SKM-1 treated with dmso at 0.1 percent for 144 hours (cell line): ENCODE measurements at regions not wholly inside any gene's neighbourhood (a gene's known extent, or its start where the extent isn't known, plus 50 kb on each side); places are given as distances from the start of the nearest gene placed in this dataset.
"Not testable (repeated sequence)": the region's sequence is repeated elsewhere in the genome, so short reads cannot be mapped to it uniquely, and the experiment has no call there.

Experiments used
- DNase-seq: peaks from one replicate; lab custom pipeline; 2025; ENCODE audit not compliant: unreplicated experiment; lab: John Stamatoyannopoulos, UW

DNA sequence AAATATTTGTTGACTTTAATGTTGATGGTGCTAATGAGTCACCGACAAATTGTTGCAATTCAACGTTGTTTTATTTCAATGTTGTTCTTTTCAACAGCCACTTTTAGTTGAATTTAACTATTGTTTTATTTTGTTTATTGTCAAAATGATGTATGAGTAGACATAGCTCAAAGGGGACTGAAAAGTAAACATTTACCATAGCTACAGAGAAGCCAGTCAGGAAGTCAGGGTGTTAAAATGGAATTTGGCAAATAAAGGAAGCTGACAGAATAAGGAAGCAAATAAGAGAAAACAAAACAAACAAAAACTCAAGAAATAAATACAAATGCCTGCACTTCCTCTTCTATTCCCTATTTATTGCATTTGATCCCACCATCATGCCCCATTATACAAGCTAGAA is 648.4 kb upstream of the HTR2C start:
- no peak for DNase-seq

DNA sequence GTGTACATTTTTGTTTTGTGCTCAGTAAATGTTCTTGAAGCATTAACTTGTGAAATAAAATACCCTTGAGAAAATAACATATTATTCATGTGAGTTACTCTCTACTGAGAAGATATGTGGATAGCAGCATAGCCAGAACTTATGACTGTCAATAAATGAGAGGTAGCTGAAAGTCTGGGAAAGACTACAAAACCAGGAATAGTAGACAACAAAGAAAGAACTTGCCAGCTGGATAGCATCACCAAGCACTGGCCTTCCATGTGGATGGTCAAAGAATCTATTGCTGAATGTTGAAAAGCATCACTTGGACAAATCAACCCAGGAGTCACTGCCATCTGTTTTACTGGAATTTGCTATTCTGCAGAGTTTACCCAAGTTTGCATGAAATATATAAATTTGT is 650.0 kb upstream of the HTR2C start:
- no peak for DNase-seq

- peak; percentile 1 for DNase-seq
These were observed 654.9 kb upstream of the HTR2C start for GRCh38 chrX:113929004-113929403.

- no peak for DNase-seq
These were observed 663.2 kb upstream of the HTR2C start for GRCh38 chrX:113920661-113921060.

GRCh38 chrX:113919387-113919786 is 664.5 kb upstream of the HTR2C start:
- DNase-seq: no peak

- no peak for DNase-seq
These were observed 677.7 kb upstream of the HTR2C start for GRCh38 chrX:113906168-113906567.

DNA sequence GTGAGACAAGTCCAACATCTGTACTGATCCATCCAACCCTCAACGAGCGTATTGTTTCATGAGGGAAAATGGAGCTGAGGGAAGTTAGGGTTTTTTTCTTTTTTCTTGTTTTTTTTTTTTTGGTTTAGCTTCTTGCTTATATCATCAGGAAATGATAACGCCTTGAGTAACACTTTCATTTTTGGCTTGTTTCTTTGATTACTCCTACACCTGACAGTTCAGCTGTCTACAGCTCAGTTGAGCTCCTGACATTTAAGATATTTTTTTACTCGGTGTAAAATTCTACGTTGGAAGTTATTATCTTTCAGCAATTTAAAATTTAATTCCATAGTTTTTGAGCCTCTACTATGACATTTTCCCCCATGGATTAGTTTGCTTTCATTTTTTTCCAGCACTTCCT is 691.0 kb upstream of the HTR2C start:
- DNase-seq: no peak

DNA sequence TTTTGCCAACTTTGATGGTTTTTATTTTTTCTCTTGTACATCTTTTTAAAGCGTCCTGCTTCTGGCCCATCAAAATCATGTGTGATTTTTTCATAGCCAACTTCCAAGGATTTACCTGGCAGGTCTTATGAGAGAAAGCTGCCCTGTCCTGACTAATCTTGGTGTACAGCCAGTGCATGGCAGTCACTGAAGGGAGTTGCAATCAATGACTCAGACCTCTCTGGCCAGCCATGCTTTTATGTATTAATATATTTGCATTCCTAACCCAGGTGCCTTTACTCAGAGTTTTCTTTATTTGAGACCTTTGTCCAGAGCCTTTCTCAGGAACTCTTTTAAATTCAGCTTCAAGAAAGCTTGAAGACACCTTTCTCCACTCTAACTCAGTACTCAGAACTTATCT is 691.5 kb upstream of the HTR2C start:
- no peak for DNase-seq

- DNase-seq: no peak
These were observed 710.8 kb upstream of the HTR2C start for GRCh38 chrX:113873056-113873455.

DNA sequence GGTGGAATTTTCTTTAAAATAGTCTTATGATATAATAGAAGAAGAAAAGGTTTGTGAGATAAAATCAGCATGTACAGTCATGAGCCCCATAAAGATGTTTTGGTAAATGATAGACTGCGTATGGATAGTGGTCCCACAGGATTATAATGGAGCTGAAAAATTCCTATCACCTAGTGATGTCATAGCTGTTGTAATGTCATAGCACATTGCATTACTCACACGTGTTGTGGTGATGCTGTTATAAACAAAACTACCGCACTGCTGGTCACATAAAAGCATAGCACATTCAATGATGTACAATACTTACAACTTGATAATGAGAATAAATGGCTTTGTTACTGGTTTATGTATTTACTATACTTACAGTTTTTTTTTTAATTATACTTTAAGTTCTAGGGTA is 715.2 kb upstream of the HTR2C start:
- DNase-seq: no peak

- DNase-seq: no peak
These were observed 715.7 kb upstream of the HTR2C start for GRCh38 chrX:113868177-113868576.

DNA sequence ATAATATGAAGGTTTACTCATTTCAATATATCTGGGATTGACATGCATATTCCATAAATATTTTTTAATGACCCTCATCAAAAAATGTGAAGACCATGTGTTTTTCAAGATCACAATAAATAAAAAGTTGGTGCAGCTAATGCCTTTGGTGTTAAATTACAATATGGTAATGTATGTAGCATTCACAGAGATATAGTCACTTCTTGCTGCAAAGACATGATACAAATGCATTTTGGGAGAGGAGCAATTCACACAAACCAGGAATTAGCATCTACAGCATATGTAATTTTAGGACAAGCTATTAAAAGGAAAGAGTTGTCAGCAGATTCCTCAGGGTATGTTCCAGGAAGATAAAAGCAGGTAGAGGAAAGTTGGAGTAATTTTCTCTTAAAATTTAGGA is 734.5 kb upstream of the HTR2C start:
- DNase-seq: no peak

DNA sequence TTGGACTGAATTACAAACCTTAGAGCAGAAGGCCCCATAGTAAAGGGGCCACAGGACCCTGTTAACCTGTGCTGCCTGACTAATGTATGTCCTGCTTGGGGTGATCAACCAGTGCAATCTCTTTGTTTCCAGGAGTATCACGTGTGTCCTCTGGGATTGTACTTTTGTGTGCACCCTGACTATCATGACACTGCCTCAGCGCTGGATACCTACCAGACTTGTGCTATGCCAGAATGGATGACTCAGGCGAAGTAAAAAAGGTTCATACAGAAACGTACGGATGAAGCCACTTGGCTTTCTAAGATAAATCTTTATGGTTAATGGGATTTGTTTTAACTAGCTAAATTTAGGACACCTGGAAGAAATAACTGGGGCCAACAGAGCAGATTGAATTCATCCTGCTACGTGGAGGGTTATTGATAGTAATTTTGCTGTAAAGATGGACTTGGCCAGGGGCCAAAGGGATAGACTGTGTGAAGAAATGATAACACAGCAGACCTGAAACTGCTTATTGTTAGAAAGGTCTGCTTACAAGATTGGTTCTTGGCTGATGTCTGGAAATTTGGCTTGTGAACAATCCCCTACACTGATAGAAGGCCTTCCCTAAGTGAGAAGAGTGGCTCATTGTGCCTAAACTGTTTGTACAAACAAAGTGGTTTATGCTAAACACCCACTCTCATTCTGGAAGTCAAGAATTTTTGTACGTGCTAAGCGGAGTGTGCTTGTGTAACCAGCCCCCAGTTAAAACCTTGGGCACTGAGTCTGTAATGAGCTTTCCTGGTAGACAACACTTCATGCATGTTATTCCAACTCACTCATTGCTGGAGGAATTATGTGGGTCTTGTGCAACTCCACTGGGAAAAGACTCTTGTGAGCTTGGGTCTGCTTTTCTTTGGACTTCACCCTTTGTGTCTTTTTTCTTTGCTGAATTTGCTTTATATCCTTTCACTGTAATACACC is 750.5 kb upstream of the HTR2C start:
- no peak for DNase-seq

- DNase-seq: no peak
These were observed 755.4 kb upstream of the HTR2C start for GRCh38 chrX:113828470-113828869.

- DNase-seq: no peak
These were observed 765.5 kb upstream of the HTR2C start for GRCh38 chrX:113818346-113818745.

GRCh38 chrX:113804819-113805218 is 779.1 kb upstream of the HTR2C start:
- DNase-seq: no peak

GRCh38 chrX:113804291-113804690 is 779.6 kb upstream of the HTR2C start:
- no peak for DNase-seq

GRCh38 chrX:113802837-113803236 is 781.0 kb upstream of the HTR2C start:
- DNase-seq: no peak

- DNase-seq: no peak
These were observed 782.9 kb upstream of the HTR2C start for GRCh38 chrX:113800955-113801354.

GRCh38 chrX:113793563-113793962 is 790.3 kb upstream of the HTR2C start:
- DNase-seq: no peak

GRCh38 chrX:113790987-113791386 is 792.9 kb upstream of the HTR2C start:
- DNase-seq: no peak

- DNase-seq: not testable (repeated sequence)
These were observed 799.1 kb upstream of the HTR2C start for GRCh38 chrX:113784754-113785153.

DNA sequence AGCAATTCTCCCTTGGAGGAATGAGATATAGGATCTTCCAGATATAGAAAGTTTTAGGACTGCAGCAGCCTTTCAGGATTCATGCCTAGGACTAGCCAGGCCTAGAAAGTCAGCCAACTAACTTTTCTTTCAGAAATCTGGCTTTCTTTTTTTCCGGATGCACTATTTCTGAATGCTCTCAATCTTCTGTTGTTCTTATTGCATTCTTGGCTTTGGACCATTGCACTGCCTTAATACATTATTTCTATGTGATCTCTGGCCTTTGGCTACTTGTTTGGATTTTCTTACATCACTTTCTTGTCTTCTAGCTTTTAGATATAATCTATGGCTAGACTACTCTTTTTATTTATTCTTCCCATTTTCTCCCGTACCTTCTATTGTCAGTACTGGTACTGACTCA is 813.1 kb upstream of the HTR2C start:
- no peak for DNase-seq
